CD4-positive, alpha-beta T cell treated with Interleukin-4 for 1 hour (primary cell): ENCODE measurements at regions not wholly inside any gene's neighbourhood (a gene's known extent, or its start where the extent isn't known, plus 50 kb on each side); places are given as distances from the start of the nearest gene placed in this dataset.
"Not testable (repeated sequence)": the region's sequence is repeated elsewhere in the genome, so short reads cannot be mapped to it uniquely, and the experiment has no call there.

Experiments
- DNase-seq, 2 donors: peaks; one replicate each; pipeline ENCODE4 v3.0.0-alpha.2; 2020 to 2022

GRCh38 chr12:86724716-86725115, 468.5 kb upstream of the MGAT4C start:
- DNase-seq = no peak

- no peak for DNase-seq
Measured at GRCh38 chr12:86723326-86723725, 467.1 kb upstream of the MGAT4C start.

DNA sequence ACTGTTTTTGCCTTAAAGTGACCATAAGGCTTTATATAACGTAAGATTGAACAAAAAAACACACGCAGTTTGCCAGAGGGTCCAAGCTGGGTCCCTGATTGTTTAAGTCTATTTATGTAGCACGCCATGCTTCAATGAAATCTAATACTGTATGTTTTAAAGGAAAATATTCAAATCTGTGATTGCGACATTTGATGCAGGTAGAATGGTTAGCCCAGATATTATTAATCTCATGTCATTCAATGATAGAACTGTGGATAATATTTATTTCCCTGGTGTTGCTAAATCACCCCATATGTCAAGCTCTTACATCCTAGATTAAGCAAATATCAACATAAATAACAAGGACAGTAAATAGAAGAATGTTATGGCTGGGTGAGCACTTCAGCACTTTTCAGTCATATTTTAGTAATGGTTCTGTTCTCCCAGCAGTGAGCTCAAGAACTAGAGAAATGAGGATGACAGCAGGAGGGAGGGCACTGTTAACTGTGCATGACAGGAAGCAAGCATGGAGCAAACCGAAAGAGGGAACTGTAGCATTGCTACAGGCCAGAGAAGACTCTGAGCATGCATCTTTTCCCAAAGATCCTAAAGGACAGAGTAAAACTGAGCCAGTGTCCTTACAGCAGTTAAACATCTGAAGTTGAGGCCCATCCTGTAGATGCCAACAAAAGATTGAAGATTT, 465.7 kb upstream of the MGAT4C start:
- no peak for DNase-seq

- no peak for DNase-seq
Measured at GRCh38 chr12:86719381-86719780, 463.2 kb upstream of the MGAT4C start.

DNA sequence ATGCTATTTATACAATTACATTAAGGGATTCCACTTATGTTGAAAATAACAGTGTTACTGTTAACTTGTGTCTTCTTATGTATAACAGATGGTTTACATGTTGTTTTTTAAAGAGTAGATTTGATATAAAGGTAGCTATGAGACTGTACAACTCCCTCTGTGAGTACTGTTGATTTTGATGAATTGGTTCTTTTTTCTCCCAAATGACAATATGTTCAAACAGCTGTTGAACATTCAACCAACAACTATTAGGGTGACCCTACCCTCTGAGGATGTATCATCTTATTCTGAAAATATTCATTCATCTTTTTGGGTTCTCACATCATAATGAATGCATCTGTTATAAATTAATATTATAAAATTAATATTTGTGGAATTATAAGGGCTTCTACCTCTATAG, 456.9 kb upstream of the MGAT4C start:
- DNase-seq = no peak

- no peak for DNase-seq
Measured at GRCh38 chr12:86712425-86712843, 456.2 kb upstream of the MGAT4C start.

- DNase-seq = no peak
Measured at GRCh38 chr12:86711731-86712130, 455.5 kb upstream of the MGAT4C start.

DNA sequence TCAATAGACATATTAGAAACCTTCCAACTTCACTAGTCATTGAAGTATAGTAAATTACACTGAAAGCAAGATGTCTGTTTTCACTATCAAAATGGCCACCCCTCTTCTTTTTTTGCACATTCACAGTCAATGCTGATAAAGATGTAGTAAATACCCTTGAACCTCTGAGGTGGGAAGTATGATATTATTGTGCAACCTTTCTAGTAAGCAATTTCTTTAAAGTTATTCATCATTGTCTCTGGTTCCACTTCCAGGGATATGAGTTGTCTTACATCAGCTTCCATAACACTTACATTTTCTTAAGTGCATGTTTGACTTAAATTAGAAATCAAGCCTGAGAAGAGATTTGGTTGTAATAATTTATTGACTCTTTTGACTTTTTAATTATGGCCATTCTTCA, 453.9 kb upstream of the MGAT4C start:
- DNase-seq = no peak

DNA sequence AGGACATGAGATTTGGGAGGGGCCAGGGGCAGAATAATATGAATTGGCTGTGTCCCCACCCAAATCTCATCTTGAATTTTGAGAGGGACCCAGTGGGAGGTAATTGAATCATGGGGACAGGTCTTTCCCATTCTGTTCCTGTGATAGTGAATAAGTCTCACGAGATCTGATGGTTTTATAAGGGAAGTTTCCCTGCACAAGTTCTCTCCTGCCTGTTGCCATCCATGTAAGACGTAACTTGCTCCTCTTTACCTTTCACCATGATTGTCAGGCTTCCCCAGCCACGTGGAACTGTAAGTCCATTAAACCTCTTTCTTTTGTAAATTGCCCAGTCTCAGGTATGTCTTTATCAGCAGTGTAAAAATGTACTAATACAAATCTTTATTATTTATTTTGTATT, 452.8 kb upstream of the MGAT4C start:
- not testable (repeated sequence) for DNase-seq

DNA sequence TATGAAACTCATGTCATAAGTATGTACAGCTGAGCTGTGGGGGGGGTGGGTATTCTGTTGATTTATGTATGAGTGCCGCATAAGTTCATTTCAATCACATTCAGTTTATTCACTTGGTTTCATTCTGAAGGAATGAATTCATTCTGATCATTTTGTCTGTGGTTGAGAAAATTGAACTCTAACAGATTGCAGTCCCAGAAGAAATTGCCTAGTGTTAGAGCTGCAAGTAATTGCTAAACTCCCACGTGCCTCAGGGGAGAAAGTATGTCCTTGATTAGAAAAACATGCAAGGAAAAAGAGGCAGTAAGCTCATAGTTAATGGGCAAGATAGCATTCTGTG, 442.4 kb upstream of the MGAT4C start:
- no peak for DNase-seq

DNA sequence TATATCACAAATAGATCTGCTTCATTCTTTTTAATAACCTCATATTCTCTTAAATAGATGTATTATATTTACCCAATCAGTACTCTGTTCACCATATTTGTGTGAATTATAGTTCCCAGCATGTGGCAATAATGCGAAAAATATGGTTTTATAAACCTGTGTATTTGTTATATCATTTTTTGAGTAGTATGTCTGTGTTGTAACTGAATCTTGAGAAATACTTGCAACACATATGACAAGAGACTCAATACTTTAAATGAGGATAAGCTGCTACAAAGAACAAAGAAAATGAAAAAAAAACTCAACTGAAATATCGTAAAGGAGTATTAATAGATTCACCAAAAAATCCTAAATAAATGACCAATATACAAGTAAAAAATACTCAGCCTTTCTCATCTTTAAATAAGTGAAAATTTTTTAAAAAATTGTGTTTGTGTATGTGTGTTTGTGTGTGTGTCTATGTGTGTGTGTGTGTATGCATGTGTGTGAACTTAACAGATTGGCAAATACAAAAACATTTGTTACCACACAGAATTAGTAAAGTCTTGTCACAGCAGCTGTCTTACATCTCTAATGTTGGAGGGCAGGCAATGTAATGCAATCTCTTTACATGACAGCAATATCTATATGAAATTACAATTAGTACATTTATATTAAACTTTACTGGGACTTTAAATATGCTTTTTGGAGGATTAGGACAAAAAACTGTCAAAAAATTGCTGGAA, 441.9 kb upstream of the MGAT4C start:
- DNase-seq = no peak

DNA sequence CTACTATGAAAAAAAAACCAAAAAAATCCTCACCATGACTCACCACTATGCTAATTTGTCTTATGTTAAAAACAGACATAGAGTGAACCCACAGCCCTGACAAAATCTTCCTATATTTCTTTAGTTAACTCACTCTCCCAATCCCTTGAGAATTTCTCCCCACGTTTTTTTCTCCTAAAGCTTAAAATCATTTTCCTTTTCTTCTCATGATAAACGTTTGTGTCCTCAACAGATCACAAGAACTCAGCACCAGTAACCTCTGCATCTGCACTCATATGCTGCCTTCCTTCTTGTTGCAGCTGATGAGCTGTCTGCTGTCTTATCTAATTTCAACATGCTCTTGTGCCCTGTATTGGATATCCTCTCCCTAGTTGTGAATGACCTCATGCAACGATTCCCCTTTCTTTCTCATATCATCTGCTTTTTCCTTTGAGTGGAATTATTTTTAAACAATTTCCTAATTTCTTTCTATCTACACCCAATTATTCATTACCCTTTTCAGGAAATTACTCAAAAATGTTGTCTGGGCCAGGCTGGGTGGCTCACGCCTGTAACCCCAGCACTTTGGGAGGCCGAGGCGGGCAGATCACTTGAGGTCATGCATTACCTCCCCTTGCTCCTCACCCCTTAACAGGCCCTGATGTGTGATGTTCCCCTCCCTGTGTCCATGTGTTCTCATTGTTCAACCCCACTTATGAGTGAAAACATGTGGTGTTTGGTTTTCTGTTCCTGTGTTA, 427.5 kb upstream of the MGAT4C start:
- DNase-seq = no peak

DNA sequence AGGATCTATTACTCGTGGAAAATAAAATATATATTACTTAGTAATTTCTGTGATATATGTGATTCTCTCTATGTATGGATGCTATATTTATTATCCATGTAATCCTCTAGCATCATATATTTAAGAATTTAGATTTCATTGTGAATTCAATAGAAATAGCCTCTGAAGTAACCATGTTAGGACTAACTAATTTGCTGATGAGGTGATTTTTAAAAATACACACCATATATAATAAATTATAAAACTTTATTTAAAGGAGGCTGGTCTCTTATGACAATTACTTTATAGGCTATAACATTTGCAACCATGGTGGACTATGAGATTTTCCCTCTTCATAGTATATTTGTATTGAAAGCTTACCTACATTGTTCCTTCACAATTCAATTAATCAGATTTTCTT, 424.9 kb upstream of the MGAT4C start:
- no peak for DNase-seq

- no peak for DNase-seq
Measured at GRCh38 chr12:86675197-86675596, 419.0 kb upstream of the MGAT4C start.

GRCh38 chr12:86670986-86671385, 414.8 kb upstream of the MGAT4C start:
- DNase-seq = no peak

GRCh38 chr12:86669010-86669409, 412.8 kb upstream of the MGAT4C start:
- DNase-seq = no peak

- no peak for DNase-seq
Measured at GRCh38 chr12:86666316-86666715, 410.1 kb upstream of the MGAT4C start.

GRCh38 chr12:86663716-86664115, 407.5 kb upstream of the MGAT4C start:
- DNase-seq = no peak

DNA sequence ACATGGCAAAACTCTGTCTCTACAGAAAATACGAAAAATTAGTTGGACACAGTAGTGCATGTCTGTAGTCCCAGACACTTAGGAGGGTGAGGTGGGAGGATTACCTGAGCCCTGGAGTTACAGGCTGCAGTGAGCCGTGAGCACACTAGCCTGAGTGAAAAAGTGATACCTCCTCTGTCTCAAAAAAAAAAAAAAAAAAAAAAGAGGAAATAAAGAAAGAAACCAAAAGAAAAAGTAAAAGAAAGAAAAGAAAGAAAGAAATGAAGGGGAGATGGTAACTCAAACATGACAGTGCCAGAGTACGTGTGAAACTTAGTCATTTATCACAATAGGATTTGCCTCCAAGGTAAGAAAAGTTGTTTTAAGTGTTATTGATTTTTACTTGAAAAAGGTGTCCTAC, 407.0 kb upstream of the MGAT4C start:
- no peak for DNase-seq

- DNase-seq = no peak
Measured at GRCh38 chr12:86662464-86662863, 406.3 kb upstream of the MGAT4C start.

DNA sequence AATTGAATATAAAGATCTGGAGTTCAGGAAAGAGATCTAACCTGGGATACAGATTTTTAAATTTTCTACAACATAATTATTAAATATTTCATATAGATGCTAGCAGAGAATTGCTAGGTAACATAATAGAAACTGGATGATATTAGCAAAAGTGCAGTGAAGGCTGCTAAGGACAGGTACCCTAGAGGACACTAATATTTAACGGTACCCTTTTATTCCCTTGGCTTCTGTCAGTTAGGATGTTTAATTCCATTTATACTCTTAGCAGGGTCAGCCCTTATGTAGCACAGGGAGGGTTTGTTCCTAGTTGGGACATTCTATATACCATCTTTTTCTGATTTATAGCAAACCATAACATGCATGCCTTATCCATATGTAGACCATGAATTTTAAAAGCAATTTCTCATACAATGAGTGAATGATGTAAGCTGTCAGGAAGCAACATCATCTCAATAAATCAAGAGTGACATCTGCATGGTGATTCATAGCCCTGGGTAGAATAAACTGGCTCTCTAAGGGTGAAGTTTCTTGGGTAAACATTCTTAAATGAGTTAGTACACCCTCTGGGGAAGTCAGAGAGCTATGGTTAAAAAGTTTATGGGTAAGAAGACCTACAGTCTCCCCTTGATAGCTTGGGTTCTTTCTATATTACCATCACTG, 404.4 kb upstream of the MGAT4C start:
- no peak for DNase-seq

GRCh38 chr12:86659985-86660384, 403.8 kb upstream of the MGAT4C start:
- DNase-seq = no peak

DNA sequence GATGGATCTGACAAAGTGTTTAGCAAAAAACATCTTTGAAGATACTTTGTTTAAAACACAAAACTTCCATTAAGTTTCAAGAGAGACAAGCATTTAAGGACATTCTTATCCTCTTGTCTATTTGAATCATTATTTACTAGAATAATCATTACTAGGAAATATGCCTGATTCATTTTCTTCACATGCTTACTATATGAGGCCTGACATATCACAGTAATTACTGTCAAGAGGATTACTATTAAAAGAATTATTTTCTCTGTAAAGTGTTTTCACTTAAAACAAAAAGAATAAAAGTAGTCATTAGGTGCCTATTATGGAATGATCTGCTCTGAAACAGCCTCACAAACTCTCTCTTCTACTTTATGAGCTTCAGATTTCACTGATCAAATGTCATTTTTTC, 402.1 kb upstream of the MGAT4C start:
- no peak for DNase-seq

- no peak for DNase-seq
Measured at GRCh38 chr12:86647800-86648199, 391.6 kb upstream of the MGAT4C start.
